OCI-LY3 (cell line): ENCODE measurements at regions not wholly inside any gene's neighbourhood (a gene's known extent, or its start where the extent isn't known, plus 50 kb on each side); places are given as distances from the start of the nearest gene placed in this dataset.

Source experiments
- H2AFZ ChIP-seq: fragments of 200-600, 300-600 bp; shearing (Covaris generic); 2 replicates; pipeline ENCODE4 v1.6.0; 2014; ENCODE audit warnings: antibody characterized with exemption, low read depth, low read length
- H3K27ac ChIP-seq: fragments of 200-600, 300-600 bp; sonication (generic); 2 replicates; pipeline ENCODE4 v1.5.1; 2014; ENCODE audit warnings: mild to moderate bottlenecking, low read length, moderate library complexity, mixed read lengths
- H3K27me3 ChIP-seq: fragments of 200-600, 300-600 bp; sonication (generic); 2 replicates; pipeline ENCODE4 v1.6.1; 2014; ENCODE audit warnings: low read depth, low read length, mixed read lengths
- H3K36me3 ChIP-seq: fragments of 200-600, 300-600 bp; sonication (generic); replicated peaks from 2 replicates; pipeline ENCODE3; 2014; ENCODE audit warnings: low read depth, low read length, mixed read lengths
- H3K4me1 ChIP-seq: fragments of 300-600, 200-600 bp; sonication (generic); 2 replicates; pipeline ENCODE4 v1.6.1; 2014; ENCODE audit warnings: low read length, mixed read lengths
- H3K4me2 ChIP-seq: fragments of 200-600, 300-600 bp; sonication (generic); 2 replicates; pipeline ENCODE4 v1.6.1; 2014; ENCODE audit warnings: low read length, mixed read lengths
- H3K4me3 ChIP-seq: fragments of 300-600, 200-600 bp; sonication (generic); 2 replicates; pipeline ENCODE4 v1.5.1; 2014; ENCODE audit warnings: antibody characterized with exemption, mild to moderate bottlenecking, low read length, moderate library complexity
- H3K79me2 ChIP-seq: fragments of 300-600, 200-600 bp; shearing (Covaris generic); 2 replicates; pipeline ENCODE4 v1.6.1; 2014; ENCODE audit warnings: mild to moderate bottlenecking, low read length, mixed read lengths
- H3K9ac ChIP-seq: fragments of 300-600, 200-600 bp; shearing (Covaris generic); 2 replicates; pipeline ENCODE4 v1.6.0; 2014; ENCODE audit warnings: mild to moderate bottlenecking, low read length, moderate library complexity
- H3K9me3 ChIP-seq: fragments of 200-600, 300-600 bp; shearing (Covaris generic); 2 replicates; pipeline ENCODE4 v1.6.1; 2014; ENCODE audit warnings: low read length, mixed read lengths; ENCODE audit not compliant: insufficient read depth
- H4K20me1 ChIP-seq: fragments of 200-600, 300-600 bp; sonication (generic); 2 replicates; pipeline ENCODE4 v1.6.1; 2016; ENCODE audit warnings: low read length, mixed read lengths; ENCODE audit not compliant: insufficient read depth
- EZH2phosphoT487 ChIP-seq: fragments of 200-600 bp; shearing (Covaris generic); IDR thresholded peaks from 2 replicates; pipeline ENCODE4 v1.6.1; 2018; ENCODE audit warnings: antibody characterized with exemption, mixed run types, low read depth
- TF ChIP-seq, protein P1 (sequence below): fragments of 200-600, 300-600 bp; sonication (generic); IDR thresholded peaks from 2 replicates; pipeline ENCODE4 v1.5.1; 2014; ENCODE audit warnings: antibody characterized with exemption, low read length, low read depth

DNA sequence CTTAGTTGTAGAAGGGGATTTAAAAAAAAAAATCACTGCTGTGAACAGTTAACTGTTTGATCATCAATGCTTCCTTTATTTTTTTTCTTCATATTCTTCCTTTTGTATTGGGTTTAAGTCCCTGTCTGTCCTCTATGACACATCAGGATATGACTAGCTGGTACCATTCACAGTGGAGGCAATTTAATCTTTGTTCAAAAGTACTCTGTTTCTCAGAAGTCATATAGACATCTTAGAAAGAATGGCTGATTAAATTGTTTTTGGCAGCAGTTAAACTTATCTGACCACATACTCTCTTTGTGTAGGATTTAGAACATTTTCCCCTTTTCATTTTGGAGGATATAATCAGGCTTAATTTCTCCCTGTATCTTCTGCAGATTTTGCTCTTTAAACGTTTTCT is 807.8 kb upstream of the CDH2 start:
- no peaks in the 10 kb centered on the region for H3K27me3 ChIP-seq
- H3K79me2 ChIP-seq = no peaks in the 10 kb centered on the region
- no peak overlapping the region for H2AFZ ChIP-seq
- no peaks in the 10 kb centered on the region for H4K20me1 ChIP-seq
- no peaks in the 10 kb centered on the region for H3K9me3 ChIP-seq
- no peak overlapping the region for H3K9ac ChIP-seq
- no peaks in the 10 kb centered on the region for H3K36me3 ChIP-seq
- H3K27ac ChIP-seq = no peak overlapping the region
- H3K4me3 ChIP-seq = no peak overlapping the region
- TF ChIP-seq EZH2phosphoT487 = no peak
- TF ChIP-seq, protein P1, sequence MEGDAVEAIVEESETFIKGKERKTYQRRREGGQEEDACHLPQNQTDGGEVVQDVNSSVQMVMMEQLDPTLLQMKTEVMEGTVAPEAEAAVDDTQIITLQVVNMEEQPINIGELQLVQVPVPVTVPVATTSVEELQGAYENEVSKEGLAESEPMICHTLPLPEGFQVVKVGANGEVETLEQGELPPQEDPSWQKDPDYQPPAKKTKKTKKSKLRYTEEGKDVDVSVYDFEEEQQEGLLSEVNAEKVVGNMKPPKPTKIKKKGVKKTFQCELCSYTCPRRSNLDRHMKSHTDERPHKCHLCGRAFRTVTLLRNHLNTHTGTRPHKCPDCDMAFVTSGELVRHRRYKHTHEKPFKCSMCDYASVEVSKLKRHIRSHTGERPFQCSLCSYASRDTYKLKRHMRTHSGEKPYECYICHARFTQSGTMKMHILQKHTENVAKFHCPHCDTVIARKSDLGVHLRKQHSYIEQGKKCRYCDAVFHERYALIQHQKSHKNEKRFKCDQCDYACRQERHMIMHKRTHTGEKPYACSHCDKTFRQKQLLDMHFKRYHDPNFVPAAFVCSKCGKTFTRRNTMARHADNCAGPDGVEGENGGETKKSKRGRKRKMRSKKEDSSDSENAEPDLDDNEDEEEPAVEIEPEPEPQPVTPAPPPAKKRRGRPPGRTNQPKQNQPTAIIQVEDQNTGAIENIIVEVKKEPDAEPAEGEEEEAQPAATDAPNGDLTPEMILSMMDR = no peak
- H3K4me1 ChIP-seq = no peaks in the 10 kb centered on the region
- H3K4me2 ChIP-seq = no peak overlapping the region

GRCh38 chr18:28974504-28974903 is 797.6 kb upstream of the CDH2 start:
- Histone ChIP-seq H3K4me2 (no peak overlapping the region), H3K27me3 (no peaks in the 10 kb centered on the region), H3K27ac (no peak overlapping the region), H4K20me1 (no peaks in the 10 kb centered on the region), H3K79me2 (no peaks in the 10 kb centered on the region), H3K36me3 (no peaks in the 10 kb centered on the region), H3K4me1 (no peaks in the 10 kb centered on the region), H3K9me3 (no peaks in the 10 kb centered on the region), H3K4me3 (no peak overlapping the region), H3K9ac (no peak overlapping the region), H2AFZ (no peak overlapping the region)
- TF ChIP-seq, protein P1 = no peak
- no peak for TF ChIP-seq EZH2phosphoT487

- no peaks in the 10 kb centered on the region for H3K27me3 ChIP-seq
- H3K79me2 ChIP-seq = no peaks in the 10 kb centered on the region
- no peak overlapping the region for H2AFZ ChIP-seq
- no peak overlapping the region for H3K4me2 ChIP-seq
- H3K36me3 ChIP-seq = no peaks in the 10 kb centered on the region
- no peaks in the 10 kb centered on the region for H3K4me1 ChIP-seq
- H3K4me3 ChIP-seq = no peak overlapping the region
- TF ChIP-seq, protein P1 = no peak
- TF ChIP-seq EZH2phosphoT487 = no peak
- H3K27ac ChIP-seq = no peak overlapping the region
- no peaks in the 10 kb centered on the region for H3K9me3 ChIP-seq
- H3K9ac ChIP-seq = no peak overlapping the region
- H4K20me1 ChIP-seq = no peaks in the 10 kb centered on the region
Measured at GRCh38 chr18:28973324-28973723, 796.4 kb upstream of the CDH2 start.

DNA sequence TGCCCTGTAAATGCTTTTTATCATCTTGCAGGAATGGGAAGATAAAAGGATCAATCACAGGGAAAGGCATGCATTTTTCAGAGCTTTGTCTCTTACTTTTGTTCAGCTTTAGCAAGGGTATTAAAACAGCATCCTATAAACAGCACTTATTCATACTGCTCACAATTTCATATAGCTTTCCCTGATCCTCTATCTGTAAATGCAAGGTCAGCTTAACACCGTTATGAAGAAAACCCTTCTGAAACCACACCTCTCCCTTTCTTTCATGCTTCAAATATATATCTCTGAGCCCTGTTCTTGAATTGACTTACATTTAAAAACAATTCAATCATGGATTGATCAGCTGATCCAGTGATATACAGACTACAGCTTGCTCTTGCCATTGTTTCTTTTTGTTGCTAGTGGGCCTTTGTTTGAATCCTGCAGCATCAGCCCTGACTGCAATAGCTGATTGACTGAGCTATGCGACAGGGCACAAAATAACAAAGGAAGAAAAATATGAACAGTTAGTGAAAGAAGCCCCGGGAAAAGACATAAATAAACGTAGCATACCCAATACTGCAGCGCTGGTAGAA is 795.5 kb upstream of the CDH2 start:
- Histone ChIP-seq H3K9ac (no peak overlapping the region), H2AFZ (no peak overlapping the region), H3K27ac (no peak overlapping the region), H3K4me3 (no peak overlapping the region), H3K27me3 (no peaks in the 10 kb centered on the region), H3K4me1 (no peaks in the 10 kb centered on the region), H3K79me2 (no peaks in the 10 kb centered on the region), H3K4me2 (no peak overlapping the region), H3K9me3 (no peaks in the 10 kb centered on the region), H3K36me3 (no peaks in the 10 kb centered on the region), H4K20me1 (no peaks in the 10 kb centered on the region)
- TF ChIP-seq, protein P1 = no peak
- TF ChIP-seq EZH2phosphoT487 = no peak
